CD4-positive, alpha-beta memory T cell (primary cell): ENCODE measurements at regions not wholly inside any gene's neighbourhood (a gene's known extent, or its start where the extent isn't known, plus 50 kb on each side); places are given as distances from the start of the nearest gene placed in this dataset.

Experiments used
- CTCF ChIA-PET: fragments of 350-600 bp; sonication (Branson Sonifier 250); formaldehyde crosslinking; loops from one replicate; lab custom pipeline; 2021; ENCODE audit warnings: inconsistent platforms; ENCODE audit not compliant: partially characterized antibody; lab: Charles Lee
- POLR2A ChIA-PET: fragments of 350-600 bp; sonication (Branson Sonifier 250); formaldehyde crosslinking; loops from one replicate; lab custom pipeline; 2021; ENCODE audit not compliant: partially characterized antibody; lab: Charles Lee
- DNase-seq, 5 donors: peaks; one replicate each; pipeline versions ENCODE4 v3.0.0 to v3.0.0-alpha.2; 2020 to 2022; ENCODE audit warnings: mixed read lengths in 1 of 5
- H3K27ac ChIP-seq: one replicate; pipeline ENCODE4 v1.7.0; 2013; ENCODE audit warnings: low read depth, low read length
- H3K27me3 ChIP-seq: 2 replicates; pipeline ENCODE4 v1.7.0; 2013; ENCODE audit warnings: mild to moderate bottlenecking, low read length, moderate library complexity; ENCODE audit not compliant: insufficient read depth
- H3K36me3 ChIP-seq: 2 replicates; pipeline ENCODE4 v1.7.0; 2013; ENCODE audit warnings: mild to moderate bottlenecking, low read length, moderate library complexity; ENCODE audit not compliant: insufficient read depth
- H3K4me1 ChIP-seq: 2 replicates; pipeline ENCODE4 v1.7.0; 2013; ENCODE audit warnings: mild to moderate bottlenecking, low read length, moderate library complexity; ENCODE audit not compliant: insufficient read depth
- H3K4me3 ChIP-seq, 2 donors: one replicate each; pipeline ENCODE4 v1.7.0; 2013; ENCODE audit warnings: low read length in 2 of 2, mild to moderate bottlenecking in 1 of 2
- H3K9me3 ChIP-seq, 2 donors: one replicate each; pipeline ENCODE4 v1.7.0; 2013; ENCODE audit warnings: low read length in 2 of 2, control low read depth in 1 of 2; ENCODE audit not compliant: control insufficient read depth in 1 of 2
- H3K27ac Mint-ChIP-seq, 7 donors: one replicate each; pipeline ENCODE4 v1.8.0; 2020 to 2021; ENCODE audit warnings: mixed read lengths in 7 of 7, mild to moderate bottlenecking in 6 of 7, inconsistent platforms in 3 of 7, moderate library complexity in 3 of 7
- H3K27me3 Mint-ChIP-seq, 2 donors: one replicate each; pipeline ENCODE4 v1.8.0; 2020 to 2021; ENCODE audit warnings: mixed read lengths in 2 of 2
- H3K36me3 Mint-ChIP-seq, 2 donors: one replicate each; pipeline ENCODE4 v1.8.0; 2020 to 2021; ENCODE audit warnings: mixed read lengths in 2 of 2, inconsistent platforms in 1 of 2, mild to moderate bottlenecking in 1 of 2
- H3K4me1 Mint-ChIP-seq, 4 donors: one replicate each; pipeline ENCODE4 v1.8.0; 2020 to 2021; ENCODE audit warnings: mixed read lengths in 4 of 4, mild to moderate bottlenecking in 1 of 4
- H3K4me3 Mint-ChIP-seq, 8 donors: one replicate each; pipeline ENCODE4 v1.8.0; 2020 to 2021; ENCODE audit warnings: mixed read lengths in 8 of 8, mild to moderate bottlenecking in 7 of 8, moderate library complexity in 6 of 8, inconsistent platforms in 3 of 8
- H3K9me3 Mint-ChIP-seq, 8 donors: one replicate each; pipeline ENCODE4 v1.8.0; 2020 to 2021; ENCODE audit warnings: mixed read lengths in 8 of 8, mild to moderate bottlenecking in 5 of 8, inconsistent platforms in 3 of 8, moderate library complexity in 1 of 8
- intact Hi-C: fragments of 100-400 bp; cut with micrococcal nuclease; formaldehyde crosslinking; loops from one replicate; pipeline ENCODE4 v1.15.1; 2023

- ChIA-PET CTCF (no interaction called here), POLR2A (no interaction called here)
- H3K9me3 Mint-ChIP-seq: peaks cover 0 to 2% (median 0%) of the 10 kb centered on the region in 8 donors
- H3K4me3 Mint-ChIP-seq: no peak overlapping the region
- no peak overlapping the region for H3K27ac Mint-ChIP-seq
- H3K9me3 ChIP-seq: no peaks in the 10 kb centered on the region
- intact Hi-C loops: no loop called here
- no peaks in the 10 kb centered on the region for H3K27me3 Mint-ChIP-seq
- no peaks in the 10 kb centered on the region for H3K36me3 ChIP-seq
- H3K4me1 ChIP-seq: no peaks in the 10 kb centered on the region
- H3K4me1 Mint-ChIP-seq: no peaks in the 10 kb centered on the region
- no peak for DNase-seq
- H3K4me3 ChIP-seq: no peak overlapping the region
- no peaks in the 10 kb centered on the region for H3K36me3 Mint-ChIP-seq
- H3K27ac ChIP-seq: no peak overlapping the region
- no peaks in the 10 kb centered on the region for H3K27me3 ChIP-seq
Observed at GRCh38 chr5:86360801-86361200, 256.9 kb upstream of the COX7C start.

- CTCF ChIA-PET: no interaction called here
- no peak for DNase-seq
- no peaks in the 10 kb centered on the region for H3K36me3 ChIP-seq
- no peaks in the 10 kb centered on the region for H3K4me1 Mint-ChIP-seq
- H3K27ac Mint-ChIP-seq: no peak overlapping the region
- no peak overlapping the region for H3K27ac ChIP-seq
- no peaks in the 10 kb centered on the region for H3K4me1 ChIP-seq
- POLR2A ChIA-PET: no interaction called here
- H3K27me3 ChIP-seq: no peaks in the 10 kb centered on the region
- H3K9me3 ChIP-seq: no peaks in the 10 kb centered on the region
- no peaks in the 10 kb centered on the region for H3K36me3 Mint-ChIP-seq
- H3K27me3 Mint-ChIP-seq: no peaks in the 10 kb centered on the region
- H3K4me3 ChIP-seq: no peak overlapping the region
- intact Hi-C loops: no loop called here
- H3K4me3 Mint-ChIP-seq: no peak overlapping the region
- H3K9me3 Mint-ChIP-seq: peaks cover 0 to 7% (median 1%) of the 10 kb centered on the region in 8 donors
Observed at GRCh38 chr5:86371061-86371460, 246.7 kb upstream of the COX7C start.

GRCh38 chr5:86374611-86375010, 243.1 kb upstream of the COX7C start:
- no peaks in the 10 kb centered on the region for H3K4me1 ChIP-seq
- no peak for DNase-seq
- Mint-ChIP-seq H3K4me3 (no peak overlapping the region), H3K36me3 (no peaks in the 10 kb centered on the region), H3K4me1 (no peaks in the 10 kb centered on the region), H3K27me3 (no peaks in the 10 kb centered on the region), H3K27ac (no peak overlapping the region), H3K9me3 (peaks cover 0 to 9% (median 1%) of the 10 kb centered on the region in 8 donors)
- H3K9me3 ChIP-seq: no peaks in the 10 kb centered on the region
- ChIA-PET POLR2A (no interaction called here), CTCF (no interaction called here)
- H3K4me3 ChIP-seq: no peak overlapping the region
- intact Hi-C loops: no loop called here
- H3K36me3 ChIP-seq: no peaks in the 10 kb centered on the region
- H3K27me3 ChIP-seq: no peaks in the 10 kb centered on the region
- no peak overlapping the region for H3K27ac ChIP-seq

- Histone ChIP-seq H3K27me3 (no peaks in the 10 kb centered on the region), H3K4me1 (no peaks in the 10 kb centered on the region), H3K36me3 (no peaks in the 10 kb centered on the region), H3K4me3 (no peak overlapping the region), H3K9me3 (no peaks in the 10 kb centered on the region), H3K27ac (no peak overlapping the region)
- Mint-ChIP-seq H3K27me3 (no peaks in the 10 kb centered on the region), H3K27ac (no peak overlapping the region), H3K4me1 (no peaks in the 10 kb centered on the region), H3K9me3 (peaks cover 0 to 9% (median 1%) of the 10 kb centered on the region in 8 donors), H3K36me3 (no peaks in the 10 kb centered on the region), H3K4me3 (no peak overlapping the region)
- DNase-seq: no peak
- ChIA-PET POLR2A (no interaction called here), CTCF (no interaction called here)
- intact Hi-C loops: no loop called here
Observed at GRCh38 chr5:86376214-86376613, 241.5 kb upstream of the COX7C start.

- Histone ChIP-seq H3K36me3 (no peaks in the 10 kb centered on the region), H3K27me3 (no peaks in the 10 kb centered on the region), H3K27ac (no peak overlapping the region), H3K9me3 (no peaks in the 10 kb centered on the region), H3K4me3 (no peak overlapping the region), H3K4me1 (no peaks in the 10 kb centered on the region)
- CTCF ChIA-PET: interaction anchor here (0.9 kb wide), 1 partner anchor 25 kb away, joined by 3 read pairs; no protein-coding TSS in a partner anchor
- no peak overlapping the region for H3K4me3 Mint-ChIP-seq
- H3K4me1 Mint-ChIP-seq: no peaks in the 10 kb centered on the region
- intact Hi-C loops: no loop called here
- H3K27me3 Mint-ChIP-seq: no peaks in the 10 kb centered on the region
- POLR2A ChIA-PET: no interaction called here
- no peak for DNase-seq
- H3K36me3 Mint-ChIP-seq: no peaks in the 10 kb centered on the region
- H3K9me3 Mint-ChIP-seq: peaks cover 0 to 5% (median 0%) of the 10 kb centered on the region in 8 donors
- H3K27ac Mint-ChIP-seq: no peak overlapping the region
Observed at GRCh38 chr5:86403190-86403589, 214.6 kb upstream of the COX7C start.

- CTCF ChIA-PET: interaction anchor here (0.9 kb wide), 1 partner anchor 24 kb away, joined by 3 read pairs; no protein-coding TSS in a partner anchor
Observed at GRCh38 chr5:86404256-86404655, 213.5 kb upstream of the COX7C start.

GRCh38 chr5:86407711-86408110, 210.0 kb upstream of the COX7C start:
- Histone ChIP-seq H3K27ac (no peak overlapping the region), H3K4me1 (no peaks in the 10 kb centered on the region), H3K9me3 (no peaks in the 10 kb centered on the region), H3K4me3 (no peak overlapping the region), H3K27me3 (no peaks in the 10 kb centered on the region), H3K36me3 (no peaks in the 10 kb centered on the region)
- Mint-ChIP-seq H3K9me3 (peaks cover 0 to 5% (median 0%) of the 10 kb centered on the region in 8 donors), H3K4me3 (no peak overlapping the region), H3K4me1 (no peaks in the 10 kb centered on the region), H3K27me3 (no peaks in the 10 kb centered on the region), H3K36me3 (no peaks in the 10 kb centered on the region), H3K27ac (no peak overlapping the region)
- no peak for DNase-seq
- POLR2A ChIA-PET: no interaction called here
- intact Hi-C loops: no loop called here
- CTCF ChIA-PET: no interaction called here

More at GRCh38 chr5:86404256-86404655, 213.5 kb upstream of the COX7C start:
- Mint-ChIP-seq H3K9me3 (peaks cover 0 to 5% (median 0%) of the 10 kb centered on the region in 8 donors), H3K27ac (no peak overlapping the region), H3K27me3 (no peaks in the 10 kb centered on the region), H3K36me3 (no peaks in the 10 kb centered on the region), H3K4me1 (no peaks in the 10 kb centered on the region), H3K4me3 (no peak overlapping the region)
- POLR2A ChIA-PET: no interaction called here
- Histone ChIP-seq H3K36me3 (no peaks in the 10 kb centered on the region), H3K4me3 (no peak overlapping the region), H3K27ac (no peak overlapping the region), H3K9me3 (no peaks in the 10 kb centered on the region), H3K4me1 (no peaks in the 10 kb centered on the region), H3K27me3 (no peaks in the 10 kb centered on the region)
- intact Hi-C loops: no loop called here
- no peak for DNase-seq

- Histone ChIP-seq H3K27ac (no peak overlapping the region), H3K4me3 (no peak overlapping the region), H3K36me3 (no peaks in the 10 kb centered on the region), H3K4me1 (no peaks in the 10 kb centered on the region), H3K27me3 (no peaks in the 10 kb centered on the region), H3K9me3 (no peaks in the 10 kb centered on the region)
- Mint-ChIP-seq H3K9me3 (peaks cover 0 to 2% (median 0%) of the 10 kb centered on the region in 8 donors), H3K4me1 (no peaks in the 10 kb centered on the region), H3K27me3 (no peaks in the 10 kb centered on the region), H3K27ac (no peak overlapping the region), H3K36me3 (no peaks in the 10 kb centered on the region), H3K4me3 (no peak overlapping the region)
- ChIA-PET POLR2A (no interaction called here), CTCF (no interaction called here)
- no peak for DNase-seq
- intact Hi-C loops: no loop called here
Observed at GRCh38 chr5:86411596-86411995, 206.1 kb upstream of the COX7C start.
